ENCODE measurements at regions not wholly inside any gene's neighbourhood (a gene's known extent, or its start where the extent isn't known, plus 50 kb on each side); places are given as distances from the start of the nearest gene placed in this dataset.

- Histone ChIP-seq H3K27me3 (ENCODE audit: insufficient read depth, low read length) (no peaks in the 10 kb centered on the region), H3K27ac (ENCODE audit: low read depth, low read length) (no peak overlapping the region), H3K9me2 (ENCODE audit: insufficient read depth) (no peaks in the 10 kb centered on the region), H2AFZ (ENCODE audit: low read depth, low read length, poor library complexity, severe bottlenecking) (no peak overlapping the region), H3K36me3 (ENCODE audit: control insufficient read depth in 1 of 2, insufficient read depth in 2 of 2, low read length in 2 of 2) (no peaks in the 10 kb centered on the region), H3K4me3 (replicated peaks in 1 of 2; ENCODE audit: low read depth in 1 of 2, low read length in 2 of 2) (no peak overlapping the region), H3K79me2 (ENCODE audit: insufficient read depth, low read length) (no peaks in the 10 kb centered on the region), H3K4me1 (ENCODE audit: control insufficient read depth in 1 of 2, insufficient read depth in 2 of 2, low read length in 2 of 2) (no peaks in the 10 kb centered on the region), H4K20me1 (ENCODE audit: insufficient read depth) (no peaks in the 10 kb centered on the region), H3K4me2 (ENCODE audit: low read length) (no peak overlapping the region), H3K9ac (ENCODE audit: low read length) (no peak overlapping the region), H3K9me3 (ENCODE audit: control insufficient read depth in 1 of 2, insufficient read depth in 1 of 2, low read depth in 1 of 2, low read length in 2 of 2) (peaks cover 11 to 25% of the 10 kb centered on the region in 2 experiments; a peak in 2 of 4 replicates)
- ATAC-seq, result no peak
- ChIA-PET POLR2A (no interaction called here), RAD21 (ENCODE audit: low non-redundant PET in 1 of 2, low total read pairs in 2 of 2, uncharacterized antibody in 2 of 2, unreplicated experiment in 2 of 2) (no interaction called here), CTCF (no interaction called here)
- no peak for TF ChIP-seq FOSL1 (IDR thresholded peaks at IDR 0.05; ENCODE audit: low read depth)
- no peak for TF ChIP-seq RAD21 (IDR thresholded peaks at IDR 0.05; ENCODE audit: low read depth)
- no peak for TF ChIP-seq POLR2A (IDR thresholded peaks at IDR 0.05; ENCODE audit: borderline replicate concordance, extremely low read depth, insufficient read depth, insufficient read length)
- TF ChIP-seq CBX3 (IDR thresholded peaks at IDR 0.05; ENCODE audit: low read depth), result no peak
- TF ChIP-seq ELF1 (IDR thresholded peaks at IDR 0.05; ENCODE audit: borderline replicate concordance, low read depth), result no peak
- TF ChIP-seq, protein P1, sequence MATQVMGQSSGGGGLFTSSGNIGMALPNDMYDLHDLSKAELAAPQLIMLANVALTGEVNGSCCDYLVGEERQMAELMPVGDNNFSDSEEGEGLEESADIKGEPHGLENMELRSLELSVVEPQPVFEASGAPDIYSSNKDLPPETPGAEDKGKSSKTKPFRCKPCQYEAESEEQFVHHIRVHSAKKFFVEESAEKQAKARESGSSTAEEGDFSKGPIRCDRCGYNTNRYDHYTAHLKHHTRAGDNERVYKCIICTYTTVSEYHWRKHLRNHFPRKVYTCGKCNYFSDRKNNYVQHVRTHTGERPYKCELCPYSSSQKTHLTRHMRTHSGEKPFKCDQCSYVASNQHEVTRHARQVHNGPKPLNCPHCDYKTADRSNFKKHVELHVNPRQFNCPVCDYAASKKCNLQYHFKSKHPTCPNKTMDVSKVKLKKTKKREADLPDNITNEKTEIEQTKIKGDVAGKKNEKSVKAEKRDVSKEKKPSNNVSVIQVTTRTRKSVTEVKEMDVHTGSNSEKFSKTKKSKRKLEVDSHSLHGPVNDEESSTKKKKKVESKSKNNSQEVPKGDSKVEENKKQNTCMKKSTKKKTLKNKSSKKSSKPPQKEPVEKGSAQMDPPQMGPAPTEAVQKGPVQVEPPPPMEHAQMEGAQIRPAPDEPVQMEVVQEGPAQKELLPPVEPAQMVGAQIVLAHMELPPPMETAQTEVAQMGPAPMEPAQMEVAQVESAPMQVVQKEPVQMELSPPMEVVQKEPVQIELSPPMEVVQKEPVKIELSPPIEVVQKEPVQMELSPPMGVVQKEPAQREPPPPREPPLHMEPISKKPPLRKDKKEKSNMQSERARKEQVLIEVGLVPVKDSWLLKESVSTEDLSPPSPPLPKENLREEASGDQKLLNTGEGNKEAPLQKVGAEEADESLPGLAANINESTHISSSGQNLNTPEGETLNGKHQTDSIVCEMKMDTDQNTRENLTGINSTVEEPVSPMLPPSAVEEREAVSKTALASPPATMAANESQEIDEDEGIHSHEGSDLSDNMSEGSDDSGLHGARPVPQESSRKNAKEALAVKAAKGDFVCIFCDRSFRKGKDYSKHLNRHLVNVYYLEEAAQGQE (IDR thresholded peaks at IDR 0.05; ENCODE audit: low read depth), result no peak
- no peak for TF ChIP-seq YY1 (IDR thresholded peaks at IDR 0.05; ENCODE audit: extremely low read depth, insufficient replicate concordance, low read depth, low read length)
- TF ChIP-seq, protein P2, sequence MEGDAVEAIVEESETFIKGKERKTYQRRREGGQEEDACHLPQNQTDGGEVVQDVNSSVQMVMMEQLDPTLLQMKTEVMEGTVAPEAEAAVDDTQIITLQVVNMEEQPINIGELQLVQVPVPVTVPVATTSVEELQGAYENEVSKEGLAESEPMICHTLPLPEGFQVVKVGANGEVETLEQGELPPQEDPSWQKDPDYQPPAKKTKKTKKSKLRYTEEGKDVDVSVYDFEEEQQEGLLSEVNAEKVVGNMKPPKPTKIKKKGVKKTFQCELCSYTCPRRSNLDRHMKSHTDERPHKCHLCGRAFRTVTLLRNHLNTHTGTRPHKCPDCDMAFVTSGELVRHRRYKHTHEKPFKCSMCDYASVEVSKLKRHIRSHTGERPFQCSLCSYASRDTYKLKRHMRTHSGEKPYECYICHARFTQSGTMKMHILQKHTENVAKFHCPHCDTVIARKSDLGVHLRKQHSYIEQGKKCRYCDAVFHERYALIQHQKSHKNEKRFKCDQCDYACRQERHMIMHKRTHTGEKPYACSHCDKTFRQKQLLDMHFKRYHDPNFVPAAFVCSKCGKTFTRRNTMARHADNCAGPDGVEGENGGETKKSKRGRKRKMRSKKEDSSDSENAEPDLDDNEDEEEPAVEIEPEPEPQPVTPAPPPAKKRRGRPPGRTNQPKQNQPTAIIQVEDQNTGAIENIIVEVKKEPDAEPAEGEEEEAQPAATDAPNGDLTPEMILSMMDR (IDR thresholded peaks at IDR 0.05 in 2 of 3, conservative IDR thresholded peaks at IDR 0.05 in 1 of 3; ENCODE audit: borderline replicate concordance in 1 of 3, insufficient read depth in 1 of 3, low read depth in 2 of 3, low read length in 2 of 3), result no peak
- no peak for TF ChIP-seq EZH2 (IDR thresholded peaks at IDR 0.05)
- TF ChIP-seq EGR1 (IDR thresholded peaks at IDR 0.05; ENCODE audit: low read depth), result no peak
- TF ChIP-seq ZBTB33 (IDR thresholded peaks at IDR 0.05; ENCODE audit: extremely low read depth, insufficient replicate concordance, low read length), result no peak
- no peak for TF ChIP-seq TCF7L2 (IDR thresholded peaks at IDR 0.05; ENCODE audit: borderline replicate concordance, extremely low read depth, insufficient read depth, insufficient read length)
- TF ChIP-seq, protein P3, sequence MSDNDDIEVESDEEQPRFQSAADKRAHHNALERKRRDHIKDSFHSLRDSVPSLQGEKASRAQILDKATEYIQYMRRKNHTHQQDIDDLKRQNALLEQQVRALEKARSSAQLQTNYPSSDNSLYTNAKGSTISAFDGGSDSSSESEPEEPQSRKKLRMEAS (IDR thresholded peaks at IDR 0.05), result no peak
- no TSS peak for BruUV-seq (replicated peaks)
- intact Hi-C loops (cut with micrococcal nuclease), result no loop called here
- no peak for DNase-seq (ENCODE audit: low read depth, low spot score)
Observed at GRCh38 chr3:95310560-95310959, 1247.7 kb downstream of the NSUN3 start.
